Uterus (tissue), 2 donors: ENCODE measurements at regions not wholly inside any gene's neighbourhood (a gene's known extent, or its start where the extent isn't known, plus 50 kb on each side); places are given as distances from the start of the nearest gene placed in this dataset.

ENCODE experiments used
- POLR2A ChIP-seq, 2 donors: fragments of 450-650 bp; IDR thresholded peaks; one replicate each; pipeline ENCODE4 v1.6.1; 2016; ENCODE audit warnings: antibody characterized with exemption in 2 of 2, mild to moderate bottlenecking in 1 of 2, moderate library complexity in 1 of 2
- TF ChIP-seq, protein P1 (sequence below), 4 experiments: fragments of 200-600 bp in 2 of 4; fragments of 450-650 bp in 2 of 4; sonication (generic) in 2 of 4; IDR thresholded peaks; one replicate each; pipeline ENCODE4 v1.5.1; 2016 to 2019; ENCODE audit warnings: antibody characterized with exemption in 4 of 4, mild to moderate bottlenecking in 2 of 4, moderate library complexity in 1 of 4

DNA sequence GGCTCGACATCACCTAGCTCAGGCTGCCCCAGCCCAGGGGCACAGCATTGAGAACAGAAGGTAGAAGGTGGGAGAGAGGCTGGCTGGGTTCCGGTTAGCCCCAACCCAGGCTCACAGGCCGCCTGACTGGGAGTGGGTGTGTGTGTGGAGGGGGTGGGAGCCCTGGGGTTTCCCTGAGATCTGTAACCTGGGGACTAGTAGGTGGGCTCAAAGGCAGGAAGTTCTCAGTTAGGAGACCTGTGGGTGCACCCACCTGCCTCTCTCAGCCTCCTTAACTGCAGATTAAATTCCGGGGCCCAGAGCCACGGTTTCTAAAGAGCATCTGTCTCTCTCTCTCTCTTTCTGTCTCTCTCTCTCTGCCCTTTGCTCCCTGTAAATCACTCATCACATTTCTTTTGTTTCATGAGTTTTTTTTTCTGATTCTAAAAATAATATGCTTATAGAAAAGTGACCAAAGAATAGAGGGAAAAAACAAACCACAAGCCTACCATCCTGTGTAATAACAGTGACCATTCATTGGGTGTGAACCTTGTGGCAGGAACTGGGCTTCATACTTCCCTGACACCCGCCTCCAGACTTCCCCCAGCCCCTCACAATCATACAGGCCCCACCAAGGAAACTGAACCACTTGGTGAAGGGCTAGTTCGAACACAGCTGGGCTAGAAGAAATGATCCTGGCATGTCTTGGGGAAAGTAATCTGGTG is 83.4 kb upstream of the SMNDC1 start:
- TF ChIP-seq, protein P1, sequence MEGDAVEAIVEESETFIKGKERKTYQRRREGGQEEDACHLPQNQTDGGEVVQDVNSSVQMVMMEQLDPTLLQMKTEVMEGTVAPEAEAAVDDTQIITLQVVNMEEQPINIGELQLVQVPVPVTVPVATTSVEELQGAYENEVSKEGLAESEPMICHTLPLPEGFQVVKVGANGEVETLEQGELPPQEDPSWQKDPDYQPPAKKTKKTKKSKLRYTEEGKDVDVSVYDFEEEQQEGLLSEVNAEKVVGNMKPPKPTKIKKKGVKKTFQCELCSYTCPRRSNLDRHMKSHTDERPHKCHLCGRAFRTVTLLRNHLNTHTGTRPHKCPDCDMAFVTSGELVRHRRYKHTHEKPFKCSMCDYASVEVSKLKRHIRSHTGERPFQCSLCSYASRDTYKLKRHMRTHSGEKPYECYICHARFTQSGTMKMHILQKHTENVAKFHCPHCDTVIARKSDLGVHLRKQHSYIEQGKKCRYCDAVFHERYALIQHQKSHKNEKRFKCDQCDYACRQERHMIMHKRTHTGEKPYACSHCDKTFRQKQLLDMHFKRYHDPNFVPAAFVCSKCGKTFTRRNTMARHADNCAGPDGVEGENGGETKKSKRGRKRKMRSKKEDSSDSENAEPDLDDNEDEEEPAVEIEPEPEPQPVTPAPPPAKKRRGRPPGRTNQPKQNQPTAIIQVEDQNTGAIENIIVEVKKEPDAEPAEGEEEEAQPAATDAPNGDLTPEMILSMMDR (IDR thresholded peaks at IDR 0.05) = no peak
- no peak for TF ChIP-seq POLR2A (IDR thresholded peaks at IDR 0.05)
